H9 (cell line): ENCODE measurements at regions not wholly inside any gene's neighbourhood (a gene's known extent, or its start where the extent isn't known, plus 50 kb on each side); places are given as distances from the start of the nearest gene placed in this dataset.

ENCODE experiments used
- DNase-seq: peaks from one replicate; pipeline ENCODE4 v3.0.0-alpha.2; 2017
- H2AFZ ChIP-seq: one replicate; pipeline ENCODE4 v1.6.1; 2013; ENCODE audit warnings: mild to moderate bottlenecking, low read length, control low read depth, moderate library complexity
- H2AK5ac ChIP-seq: 2 replicates; pipeline ENCODE4 v1.6.1; 2013; ENCODE audit warnings: low read length, control low read depth, mixed read lengths; ENCODE audit not compliant: insufficient read length
- H2BK120ac ChIP-seq: one replicate; pipeline ENCODE4 v1.6.1; 2013; ENCODE audit warnings: low read depth, mild to moderate bottlenecking, low read length, control low read depth, inconsistent platforms; ENCODE audit not compliant: poor library complexity, severe bottlenecking
- H2BK12ac ChIP-seq: 2 replicates; pipeline ENCODE4 v1.6.1; 2013; ENCODE audit warnings: low read length, control low read depth, mixed read lengths, low read depth; ENCODE audit not compliant: insufficient read length
- H2BK15ac ChIP-seq: 2 replicates; pipeline ENCODE4 v1.6.1; 2013; ENCODE audit warnings: low read depth, low read length, control low read depth
- H2BK20ac ChIP-seq: one replicate; pipeline ENCODE4 v1.6.1; 2013; ENCODE audit warnings: low read depth, mild to moderate bottlenecking, low read length, control low read depth, inconsistent platforms; ENCODE audit not compliant: poor library complexity, severe bottlenecking
- H2BK5ac ChIP-seq: 2 replicates; pipeline ENCODE4 v1.6.1; 2013; ENCODE audit warnings: low read length, control low read depth, mixed read lengths; ENCODE audit not compliant: insufficient read length
- H3K14ac ChIP-seq: 2 replicates; pipeline ENCODE4 v1.6.1; 2013; ENCODE audit warnings: low read length, control low read depth; ENCODE audit not compliant: insufficient read depth
- H3K18ac ChIP-seq: 2 replicates; pipeline ENCODE4 v1.6.1; 2013; ENCODE audit warnings: low read depth, mild to moderate bottlenecking, mixed read lengths, low read length, control low read depth; ENCODE audit not compliant: insufficient read length
- H3K23ac ChIP-seq: 2 replicates; pipeline ENCODE4 v1.6.1; 2013; ENCODE audit warnings: low read length, control low read depth, mixed read lengths, low read depth; ENCODE audit not compliant: insufficient read length
- H3K23me2 ChIP-seq: 2 replicates; pipeline ENCODE4 v1.6.1; 2013; ENCODE audit warnings: low read depth, mild to moderate bottlenecking, mixed read lengths, low read length, control low read depth; ENCODE audit not compliant: insufficient read length, poor library complexity, severe bottlenecking
- H3K27ac ChIP-seq: 2 replicates; pipeline ENCODE4 v1.5.1; 2013; ENCODE audit warnings: low read length, control low read depth, mixed read lengths, low read depth; ENCODE audit not compliant: insufficient read length
- H3K27me3 ChIP-seq: 2 replicates; pipeline ENCODE4 v1.6.1; 2013; ENCODE audit warnings: low read length, control low read depth, inconsistent platforms; ENCODE audit not compliant: insufficient read depth
- H3K4ac ChIP-seq: 2 replicates; pipeline ENCODE4 v1.6.1; 2013; ENCODE audit warnings: low read depth, mild to moderate bottlenecking, control low read depth, inconsistent platforms, low read length, moderate library complexity
- H3K4me1 ChIP-seq: 2 replicates; pipeline ENCODE4 v1.6.1; 2013; ENCODE audit warnings: low read length, control low read depth, inconsistent platforms; ENCODE audit not compliant: insufficient read depth
- H3K4me2 ChIP-seq: 2 replicates; pipeline ENCODE4 v1.6.1; 2013; ENCODE audit warnings: low read length, control low read depth, mixed read lengths; ENCODE audit not compliant: insufficient read length, insufficient read depth
- H3K56ac ChIP-seq: 2 replicates; pipeline ENCODE4 v1.6.1; 2013; ENCODE audit warnings: low read depth, mild to moderate bottlenecking, mixed read lengths, low read length, control low read depth; ENCODE audit not compliant: insufficient read length
- H3K79me1 ChIP-seq: 2 replicates; pipeline ENCODE4 v1.6.1; 2013; ENCODE audit warnings: low read depth, mild to moderate bottlenecking, moderate library complexity, low read length, control low read depth, inconsistent platforms; ENCODE audit not compliant: insufficient read depth, poor library complexity, severe bottlenecking
- H3K79me2 ChIP-seq: 2 replicates; pipeline ENCODE4 v1.6.1; 2013; ENCODE audit warnings: low read length, control low read depth, inconsistent platforms; ENCODE audit not compliant: insufficient read depth
- H3K9ac ChIP-seq: 2 replicates; pipeline ENCODE4 v1.6.1; 2013; ENCODE audit warnings: low read length, control low read depth, mixed read lengths; ENCODE audit not compliant: insufficient read length; ENCODE audit errors: extremely low read depth
- H3K9me3 ChIP-seq: one replicate; pipeline ENCODE4 v1.6.1; 2013; ENCODE audit warnings: low read depth, low read length, inconsistent platforms; ENCODE audit not compliant: control insufficient read depth
- H3T11ph ChIP-seq: one replicate; pipeline ENCODE4 v1.6.1; 2013; ENCODE audit warnings: mild to moderate bottlenecking, low read length, control low read depth, inconsistent platforms
- H4K20me1 ChIP-seq: one replicate; pipeline ENCODE4 v1.6.1; 2013; ENCODE audit not compliant: control insufficient read depth, insufficient read length, insufficient read depth
- H4K5ac ChIP-seq: 2 replicates; pipeline ENCODE4 v1.6.1; 2013; ENCODE audit warnings: low read depth, mild to moderate bottlenecking, mixed read lengths, low read length, control low read depth; ENCODE audit not compliant: insufficient read length
- H4K8ac ChIP-seq: replicated peaks from 2 replicates; pipeline ENCODE4 v1.6.1; 2013; ENCODE audit warnings: low read length, control low read depth, mixed read lengths, low read depth; ENCODE audit not compliant: insufficient read length
- H4K91ac ChIP-seq: 2 replicates; pipeline ENCODE4 v1.6.1; 2013; ENCODE audit warnings: low read depth, mild to moderate bottlenecking, moderate library complexity, mixed read lengths, low read length, control low read depth; ENCODE audit not compliant: insufficient read length
- H3K27ac Mint-ChIP-seq, 3 experiments: 2 replicates in 2 of 3; 3 replicates in 1 of 3; pipeline ENCODE4 v1.8.0; 2020 to 2021; ENCODE audit warnings: mixed read lengths in 3 of 3, mild to moderate bottlenecking in 1 of 3, moderate library complexity in 1 of 3
- H3K27me3 Mint-ChIP-seq: 2 replicates; pipeline ENCODE4 v1.8.0; 2021; ENCODE audit warnings: low read depth, mild to moderate bottlenecking, moderate library complexity, mixed read lengths
- H3K36me3 Mint-ChIP-seq, 3 experiments: 2 replicates in 2 of 3; 3 replicates in 1 of 3; pipeline ENCODE4 v1.8.0; 2020 to 2021; ENCODE audit warnings: low read depth in 3 of 3, mixed read lengths in 3 of 3; ENCODE audit not compliant: insufficient read depth in 1 of 3
- H3K4me1 Mint-ChIP-seq, 2 experiments: 2 replicates each; pipeline ENCODE4 v1.8.0; 2020; ENCODE audit warnings: mixed read lengths in 2 of 2
- H3K4me3 Mint-ChIP-seq, 2 experiments: 2 replicates in 1 of 2; 3 replicates in 1 of 2; pipeline ENCODE4 v1.8.0; 2020 to 2021; ENCODE audit warnings: mild to moderate bottlenecking in 2 of 2, mixed read lengths in 2 of 2, moderate library complexity in 1 of 2
- H3K9me3 Mint-ChIP-seq, 2 experiments: 2 replicates in 1 of 2; 3 replicates in 1 of 2; pipeline ENCODE4 v1.8.0; 2020; ENCODE audit warnings: mild to moderate bottlenecking in 2 of 2, mixed read lengths in 2 of 2, moderate library complexity in 1 of 2
- WGBS: extraction: QIAGEN DNeasy Blood & Tissue Kit; methylation state at CpG from one replicate; pipeline ENCODE4 v1.1.7; 2013; ENCODE audit warnings: missing lambda C conversion rate, low lambda C conversion rate, mixed read lengths; ENCODE audit not compliant: insufficient read length; ENCODE audit errors: extremely low coverage; 5-methylcytosine and 5-hydroxymethylcytosine counted together
- TF ChIP-seq, protein P1 (sequence below): fragments of 200-600 bp; sonication (generic); conservative IDR thresholded peaks from 3 replicates; pipeline ENCODE4 v1.8.0; 2021; ENCODE audit warnings: antibody characterized with exemption, mild to moderate bottlenecking

DNA sequence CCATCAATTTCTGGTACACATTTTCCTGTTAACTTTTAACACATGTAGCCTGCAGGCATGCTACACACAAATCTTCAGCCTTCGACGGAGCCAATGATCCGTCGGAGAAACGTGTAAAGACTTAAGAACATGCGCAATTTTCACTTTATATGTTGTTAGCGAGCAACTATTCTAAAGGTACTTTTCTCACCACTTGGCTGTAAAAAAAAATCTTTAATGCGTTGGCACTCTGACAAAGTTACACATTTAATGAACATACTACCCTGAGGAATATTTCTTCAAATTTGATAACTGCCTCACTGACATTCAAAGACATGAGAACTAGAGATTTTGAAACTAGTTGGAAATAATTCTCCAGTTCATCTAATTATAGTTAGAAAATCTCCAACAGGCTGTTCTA, 507.5 kb upstream of the SALL1 start:
- Histone ChIP-seq H3K14ac (no peak overlapping the region), H2BK5ac (no peak overlapping the region), H2BK20ac (no peak overlapping the region), H3K18ac (no peak overlapping the region), H3K23me2 (no peaks in the 10 kb centered on the region), H3K27ac (no peak overlapping the region), H3K27me3 (no peaks in the 10 kb centered on the region), H4K8ac (no peak overlapping the region), H3K9ac (no peak overlapping the region), H3T11ph (no peak overlapping the region), H2BK15ac (no peak overlapping the region), H4K5ac (no peak overlapping the region), H4K91ac (no peak overlapping the region), H4K20me1 (no peaks in the 10 kb centered on the region), H3K4me2 (no peak overlapping the region), H2BK12ac (no peak overlapping the region), H3K9me3 (no peaks in the 10 kb centered on the region), H2AK5ac (no peak overlapping the region), H2BK120ac (no peak overlapping the region), H3K56ac (no peak overlapping the region), H3K79me1 (no peaks in the 10 kb centered on the region), H3K79me2 (no peaks in the 10 kb centered on the region), H3K23ac (no peak overlapping the region), H3K4me1 (no peaks in the 10 kb centered on the region), H2AFZ (no peak overlapping the region), H3K4ac (no peak overlapping the region)
- TF ChIP-seq, protein P1, sequence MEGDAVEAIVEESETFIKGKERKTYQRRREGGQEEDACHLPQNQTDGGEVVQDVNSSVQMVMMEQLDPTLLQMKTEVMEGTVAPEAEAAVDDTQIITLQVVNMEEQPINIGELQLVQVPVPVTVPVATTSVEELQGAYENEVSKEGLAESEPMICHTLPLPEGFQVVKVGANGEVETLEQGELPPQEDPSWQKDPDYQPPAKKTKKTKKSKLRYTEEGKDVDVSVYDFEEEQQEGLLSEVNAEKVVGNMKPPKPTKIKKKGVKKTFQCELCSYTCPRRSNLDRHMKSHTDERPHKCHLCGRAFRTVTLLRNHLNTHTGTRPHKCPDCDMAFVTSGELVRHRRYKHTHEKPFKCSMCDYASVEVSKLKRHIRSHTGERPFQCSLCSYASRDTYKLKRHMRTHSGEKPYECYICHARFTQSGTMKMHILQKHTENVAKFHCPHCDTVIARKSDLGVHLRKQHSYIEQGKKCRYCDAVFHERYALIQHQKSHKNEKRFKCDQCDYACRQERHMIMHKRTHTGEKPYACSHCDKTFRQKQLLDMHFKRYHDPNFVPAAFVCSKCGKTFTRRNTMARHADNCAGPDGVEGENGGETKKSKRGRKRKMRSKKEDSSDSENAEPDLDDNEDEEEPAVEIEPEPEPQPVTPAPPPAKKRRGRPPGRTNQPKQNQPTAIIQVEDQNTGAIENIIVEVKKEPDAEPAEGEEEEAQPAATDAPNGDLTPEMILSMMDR: no peak
- WGBS: no CpG with 5 or more reads among the region's 8 CpGs
- no peaks in the 10 kb centered on the region for H3K4me1 Mint-ChIP-seq
- H3K9me3 Mint-ChIP-seq: peaks cover 2 to 3% of the 10 kb centered on the region in 2 experiments; a peak in 2 of 5 replicates
- H3K4me3 Mint-ChIP-seq: no peak overlapping the region
- H3K27ac Mint-ChIP-seq: no peak overlapping the region
- H3K36me3 Mint-ChIP-seq: no peaks in the 10 kb centered on the region
- H3K27me3 Mint-ChIP-seq: no peaks in the 10 kb centered on the region
- no peak for DNase-seq
